ENCODE measurements at regions not wholly inside any gene's neighbourhood (a gene's known extent, or its start where the extent isn't known, plus 50 kb on each side); places are given as distances from the start of the nearest gene placed in this dataset.

- intact Hi-C loops (cut with DNase I) = no loop called here
- no peak overlapping the region for H3K4me3 ChIP-seq
- peaks cover 0 to 49% (median 3%) of the 10 kb centered on the region in 9 donors for H3K27me3 ChIP-seq
- no peaks in the 10 kb centered on the region for H3K4me1 ChIP-seq
- 78 to 84% (median 80%) methylated on average over 19 to 20 of the region's 20 CpGs for WGBS, 4 donors
- DNase-seq = peak in 1 of 5 donors; percentile 35
- no peak overlapping the region for H3K27ac ChIP-seq
- no peaks in the 10 kb centered on the region for H3K9me3 ChIP-seq
- no peaks in the 10 kb centered on the region for H3K36me3 ChIP-seq
- no peak for ATAC-seq
- TF ChIP-seq, protein P1, sequence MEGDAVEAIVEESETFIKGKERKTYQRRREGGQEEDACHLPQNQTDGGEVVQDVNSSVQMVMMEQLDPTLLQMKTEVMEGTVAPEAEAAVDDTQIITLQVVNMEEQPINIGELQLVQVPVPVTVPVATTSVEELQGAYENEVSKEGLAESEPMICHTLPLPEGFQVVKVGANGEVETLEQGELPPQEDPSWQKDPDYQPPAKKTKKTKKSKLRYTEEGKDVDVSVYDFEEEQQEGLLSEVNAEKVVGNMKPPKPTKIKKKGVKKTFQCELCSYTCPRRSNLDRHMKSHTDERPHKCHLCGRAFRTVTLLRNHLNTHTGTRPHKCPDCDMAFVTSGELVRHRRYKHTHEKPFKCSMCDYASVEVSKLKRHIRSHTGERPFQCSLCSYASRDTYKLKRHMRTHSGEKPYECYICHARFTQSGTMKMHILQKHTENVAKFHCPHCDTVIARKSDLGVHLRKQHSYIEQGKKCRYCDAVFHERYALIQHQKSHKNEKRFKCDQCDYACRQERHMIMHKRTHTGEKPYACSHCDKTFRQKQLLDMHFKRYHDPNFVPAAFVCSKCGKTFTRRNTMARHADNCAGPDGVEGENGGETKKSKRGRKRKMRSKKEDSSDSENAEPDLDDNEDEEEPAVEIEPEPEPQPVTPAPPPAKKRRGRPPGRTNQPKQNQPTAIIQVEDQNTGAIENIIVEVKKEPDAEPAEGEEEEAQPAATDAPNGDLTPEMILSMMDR (IDR thresholded peaks at IDR 0.05) = no peak
- no peak for TF ChIP-seq POLR2A (IDR thresholded peaks at IDR 0.05)
Observed at GRCh38 chr22:49102367-49102766, 725.3 kb downstream of the BRD1 start.

GRCh38 chr22:49101873-49102272, 725.8 kb downstream of the BRD1 start:
- ATAC-seq = no peak
- 70 to 78% (median 76%) methylated on average over 8 of the region's 8 CpGs for WGBS, 4 donors
- DNase-seq = no peak
- no peaks in the 10 kb centered on the region for H3K9me3 ChIP-seq
- H3K4me3 ChIP-seq = no peak overlapping the region
- no peak overlapping the region for H3K27ac ChIP-seq
- peaks cover 0 to 44% (median 3%) of the 10 kb centered on the region in 9 donors for H3K27me3 ChIP-seq
- H3K36me3 ChIP-seq = no peaks in the 10 kb centered on the region
- TF ChIP-seq, protein P1 (IDR thresholded peaks at IDR 0.05) = no peak
- TF ChIP-seq POLR2A (IDR thresholded peaks at IDR 0.05) = no peak
- intact Hi-C loops (cut with DNase I) = no loop called here
- H3K4me1 ChIP-seq = no peaks in the 10 kb centered on the region

GRCh38 chr22:49101225-49101624, 726.4 kb downstream of the BRD1 start:
- H3K4me3 ChIP-seq = no peak overlapping the region
- H3K27ac ChIP-seq = no peak overlapping the region
- no peaks in the 10 kb centered on the region for H3K36me3 ChIP-seq
- H3K27me3 ChIP-seq = peaks cover 0 to 37% (median 3%) of the 10 kb centered on the region in 9 donors
- no peak for DNase-seq
- no peaks in the 10 kb centered on the region for H3K9me3 ChIP-seq
- ATAC-seq = no peak
- WGBS, 4 donors = 75 to 86% (median 76%) methylated on average over 8 of the region's 8 CpGs
- no peak for TF ChIP-seq POLR2A (IDR thresholded peaks at IDR 0.05)
- TF ChIP-seq, protein P1 (IDR thresholded peaks at IDR 0.05) = no peak
- intact Hi-C loops (cut with DNase I) = no loop called here
- no peaks in the 10 kb centered on the region for H3K4me1 ChIP-seq

DNA sequence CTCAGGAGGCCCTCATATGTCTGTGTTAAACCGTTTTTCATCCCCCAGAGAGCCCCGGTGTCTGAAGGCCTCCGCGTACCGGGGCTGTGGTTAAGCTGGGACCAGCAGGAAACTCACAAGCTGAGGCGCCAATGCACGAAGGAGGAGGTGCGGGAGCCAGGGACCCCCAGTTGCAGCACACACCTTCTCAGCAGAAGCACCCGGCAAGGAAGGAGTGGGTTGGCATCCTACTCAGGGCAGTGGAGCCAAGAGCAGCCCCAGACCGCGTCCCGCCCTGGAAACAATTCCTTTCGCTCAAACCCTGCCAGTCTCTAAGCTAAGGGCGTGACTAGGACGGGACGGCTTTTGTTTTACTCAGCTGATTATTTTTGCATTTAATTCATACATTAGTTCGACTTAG, 726.9 kb downstream of the BRD1 start:
- Histone ChIP-seq H3K4me1 (no peaks in the 10 kb centered on the region), H3K27ac (no peak overlapping the region), H3K36me3 (no peaks in the 10 kb centered on the region), H3K9me3 (no peaks in the 10 kb centered on the region), H3K27me3 (peaks cover 0 to 33% (median 3%) of the 10 kb centered on the region in 9 donors), H3K4me3 (no peak overlapping the region)
- intact Hi-C loops (cut with DNase I) = no loop called here
- TF ChIP-seq, protein P1 (IDR thresholded peaks at IDR 0.05) = no peak
- no peak for TF ChIP-seq POLR2A (IDR thresholded peaks at IDR 0.05)
- ATAC-seq = no peak
- peak in 1 of 5 donors; percentile 23 for DNase-seq
- 71 to 75% (median 73%) methylated on average over 17 of the region's 17 CpGs for WGBS, 4 donors

Measured in heart left ventricle (tissue), 16 donors.